DOHH2 (cell line): ENCODE measurements at regions not wholly inside any gene's neighbourhood (a gene's known extent, or its start where the extent isn't known, plus 50 kb on each side); places are given as distances from the start of the nearest gene placed in this dataset.

Experiments
- H3F3A ChIP-seq: fragments of 200-600 bp; sonication (generic), shearing (Covaris generic); 2 replicates; pipeline ENCODE4 v1.6.0; 2016; ENCODE audit warnings: antibody characterized with exemption, mild to moderate bottlenecking; ENCODE audit not compliant: control insufficient read depth, insufficient read depth
- H3K27ac ChIP-seq: fragments of 200-600 bp; sonication (generic); 2 replicates; pipeline ENCODE4 v1.5.1; 2014; ENCODE audit warnings: low read depth, mild to moderate bottlenecking, low read length, moderate library complexity
- H3K27me3 ChIP-seq: fragments of 200-600 bp; sonication (generic); 2 replicates; pipeline ENCODE4 v1.6.1; 2014; ENCODE audit warnings: mild to moderate bottlenecking, low read length, mixed read lengths; ENCODE audit not compliant: control insufficient read depth
- H3K36me3 ChIP-seq: fragments of 200-600 bp; sonication (generic); 2 replicates; pipeline ENCODE4 v1.6.1; 2014; ENCODE audit warnings: mild to moderate bottlenecking, low read length, moderate library complexity, mixed read lengths; ENCODE audit not compliant: control insufficient read depth
- H3K4me1 ChIP-seq: fragments of 200-600 bp; sonication (generic); 2 replicates; pipeline ENCODE4 v1.6.1; 2014; ENCODE audit warnings: mild to moderate bottlenecking, low read length, mixed read lengths; ENCODE audit not compliant: control insufficient read depth
- H3K4me2 ChIP-seq: fragments of 200-600 bp; sonication (generic); 2 replicates; pipeline ENCODE4 v1.6.0; 2014; ENCODE audit warnings: mild to moderate bottlenecking, low read length, moderate library complexity
- H3K4me3 ChIP-seq: fragments of 200-600 bp; sonication (generic); 2 replicates; pipeline ENCODE4 v1.5.1; 2014; ENCODE audit warnings: mild to moderate bottlenecking, low read length, mixed read lengths
- H3K79me2 ChIP-seq: fragments of 200-600 bp; sonication (generic); 2 replicates; pipeline ENCODE4 v1.6.1; 2014; ENCODE audit warnings: mild to moderate bottlenecking, low read length, mixed read lengths; ENCODE audit not compliant: control insufficient read depth
- H3K9me2 ChIP-seq: fragments of 200-600 bp; sonication (generic); replicated peaks from 2 replicates; pipeline ENCODE4 v1.6.1; 2014; ENCODE audit warnings: mild to moderate bottlenecking, low read length, mixed read lengths; ENCODE audit not compliant: control insufficient read depth
- H3K9me3 ChIP-seq: fragments of 200-600 bp; sonication (generic); 2 replicates; pipeline ENCODE4 v1.6.1; 2014; ENCODE audit warnings: antibody characterized with exemption, low read length, mixed read lengths; ENCODE audit not compliant: control insufficient read depth, insufficient read depth
- H4K20me1 ChIP-seq: fragments of 200-600 bp; sonication (generic); 2 replicates; pipeline ENCODE4 v1.6.0; 2014; ENCODE audit warnings: low read depth, mild to moderate bottlenecking, antibody characterized with exemption, low read length, moderate library complexity; ENCODE audit not compliant: control insufficient read depth, insufficient read depth
- EZH2phosphoT487 ChIP-seq: fragments of 200-600 bp; sonication (generic); IDR thresholded peaks from 2 replicates; pipeline ENCODE4 v1.6.1; 2017; ENCODE audit warnings: borderline replicate concordance, mild to moderate bottlenecking, antibody characterized with exemption, low read length, moderate library complexity, mixed read lengths
- TF ChIP-seq, protein P1 (sequence below): fragments of 200-600 bp; sonication (generic); IDR thresholded peaks from one replicate; pipeline ENCODE4 v1.5.1; 2014; ENCODE audit warnings: antibody characterized with exemption, mild to moderate bottlenecking, low read depth, low read length; ENCODE audit not compliant: poor library complexity, severe bottlenecking

DNA sequence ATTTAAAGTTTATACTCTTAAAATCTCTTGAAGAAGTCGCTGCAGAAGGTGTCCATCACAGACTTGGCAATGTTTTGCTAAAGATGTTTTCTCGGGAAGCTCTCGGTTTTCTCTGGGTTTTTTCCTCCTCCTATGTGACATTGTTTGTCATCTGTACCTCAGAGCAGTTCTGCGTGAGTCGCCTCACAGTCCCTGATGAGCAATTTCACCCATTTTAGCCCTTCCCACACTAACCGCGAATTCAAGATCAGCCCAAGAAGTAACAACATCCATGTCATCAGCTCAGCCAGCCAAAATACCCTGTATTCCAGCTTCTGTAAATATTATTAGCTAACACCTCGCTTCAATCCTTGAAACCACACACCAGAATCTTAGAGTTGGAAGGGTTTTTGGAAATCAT, 224.3 kb upstream of the SETMAR start:
- no peak overlapping the region for H3K4me3 ChIP-seq
- H3K36me3 ChIP-seq: no peaks in the 10 kb centered on the region

GRCh38 chr3:4079339-4080195, 223.6 kb upstream of the SETMAR start:
- no peaks in the 10 kb centered on the region for H3K4me1 ChIP-seq
- no peaks in the 10 kb centered on the region for H3F3A ChIP-seq
- H3K9me2 ChIP-seq: no peaks in the 10 kb centered on the region
- no peaks in the 10 kb centered on the region for H3K79me2 ChIP-seq
- H3K9me3 ChIP-seq: no peaks in the 10 kb centered on the region
- H3K27me3 ChIP-seq: no peaks in the 10 kb centered on the region
- H3K27ac ChIP-seq: no peak overlapping the region
- no peaks in the 10 kb centered on the region for H4K20me1 ChIP-seq
- H3K4me3 ChIP-seq: no peak overlapping the region
- no peak overlapping the region for H3K4me2 ChIP-seq
- H3K36me3 ChIP-seq: no peaks in the 10 kb centered on the region
- no peak for TF ChIP-seq EZH2phosphoT487
- TF ChIP-seq, protein P1, sequence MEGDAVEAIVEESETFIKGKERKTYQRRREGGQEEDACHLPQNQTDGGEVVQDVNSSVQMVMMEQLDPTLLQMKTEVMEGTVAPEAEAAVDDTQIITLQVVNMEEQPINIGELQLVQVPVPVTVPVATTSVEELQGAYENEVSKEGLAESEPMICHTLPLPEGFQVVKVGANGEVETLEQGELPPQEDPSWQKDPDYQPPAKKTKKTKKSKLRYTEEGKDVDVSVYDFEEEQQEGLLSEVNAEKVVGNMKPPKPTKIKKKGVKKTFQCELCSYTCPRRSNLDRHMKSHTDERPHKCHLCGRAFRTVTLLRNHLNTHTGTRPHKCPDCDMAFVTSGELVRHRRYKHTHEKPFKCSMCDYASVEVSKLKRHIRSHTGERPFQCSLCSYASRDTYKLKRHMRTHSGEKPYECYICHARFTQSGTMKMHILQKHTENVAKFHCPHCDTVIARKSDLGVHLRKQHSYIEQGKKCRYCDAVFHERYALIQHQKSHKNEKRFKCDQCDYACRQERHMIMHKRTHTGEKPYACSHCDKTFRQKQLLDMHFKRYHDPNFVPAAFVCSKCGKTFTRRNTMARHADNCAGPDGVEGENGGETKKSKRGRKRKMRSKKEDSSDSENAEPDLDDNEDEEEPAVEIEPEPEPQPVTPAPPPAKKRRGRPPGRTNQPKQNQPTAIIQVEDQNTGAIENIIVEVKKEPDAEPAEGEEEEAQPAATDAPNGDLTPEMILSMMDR: no peak

More for the DNA sequence above, 224.3 kb upstream of the SETMAR start:
- Histone ChIP-seq H3K4me2 (no peak overlapping the region), H3K27ac (no peak overlapping the region), H3K4me1 (no peaks in the 10 kb centered on the region), H3K9me2 (no peaks in the 10 kb centered on the region), H3K9me3 (no peaks in the 10 kb centered on the region), H3K27me3 (no peaks in the 10 kb centered on the region), H3F3A (no peaks in the 10 kb centered on the region), H4K20me1 (no peaks in the 10 kb centered on the region), H3K79me2 (no peaks in the 10 kb centered on the region)
- no peak for TF ChIP-seq EZH2phosphoT487
- TF ChIP-seq, protein P1: no peak

DNA sequence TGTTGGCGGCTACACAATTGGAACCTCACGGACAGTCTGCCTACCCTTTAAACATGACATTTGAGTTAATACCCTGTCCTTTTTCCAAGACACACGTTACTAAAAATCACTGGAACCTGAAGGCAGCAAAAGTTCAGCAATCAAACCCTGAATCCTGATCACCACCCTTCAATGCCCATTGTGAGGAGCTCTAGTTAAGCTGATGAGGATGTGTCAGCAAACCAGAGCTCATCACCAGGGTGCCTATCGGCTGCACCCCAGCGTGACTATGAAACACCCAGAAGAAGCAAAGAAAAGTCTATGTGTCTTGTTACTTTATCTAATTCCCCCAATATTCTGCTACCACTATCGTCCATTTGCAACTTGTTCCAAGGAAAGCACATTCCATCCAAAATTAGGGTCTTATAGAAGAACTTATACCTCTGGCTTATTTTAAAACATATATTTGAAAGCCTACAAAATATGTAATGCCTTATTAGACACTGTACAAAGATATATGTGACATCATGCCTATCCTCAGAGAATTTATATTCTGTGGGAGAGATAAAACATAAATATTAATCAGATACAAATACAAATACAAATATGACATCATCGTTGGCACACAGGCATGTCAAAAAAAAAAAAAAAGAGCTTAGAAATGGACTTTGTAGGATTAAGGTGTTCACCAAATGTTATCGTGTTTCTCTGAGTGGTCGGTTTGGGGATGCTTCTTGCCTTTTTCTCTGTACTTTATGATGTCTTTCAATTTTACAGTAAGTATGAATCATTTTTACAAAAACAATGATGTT, 219.7 kb upstream of the SETMAR start:
- Histone ChIP-seq H3K27ac (no peak overlapping the region), H3K79me2 (no peaks in the 10 kb centered on the region), H3F3A (no peaks in the 10 kb centered on the region), H3K36me3 (no peaks in the 10 kb centered on the region), H3K4me3 (no peak overlapping the region), H3K4me1 (no peaks in the 10 kb centered on the region), H4K20me1 (no peaks in the 10 kb centered on the region), H3K27me3 (no peaks in the 10 kb centered on the region), H3K9me2 (no peaks in the 10 kb centered on the region), H3K4me2 (no peak overlapping the region), H3K9me3 (no peaks in the 10 kb centered on the region)
- TF ChIP-seq, protein P1: no peak
- no peak for TF ChIP-seq EZH2phosphoT487
